Activated T-cell treated with anti-CD3 and anti-CD28 coated beads, Interleukin-2, amount 50 U/mL, for 4 hours (primary cell): ENCODE measurements at regions not wholly inside any gene's neighbourhood (a gene's known extent, or its start where the extent isn't known, plus 50 kb on each side); places are given as distances from the start of the nearest gene placed in this dataset.

Experiments used
- ATAC-seq, 2 donors: fragments of 200-7000 bp; cut with Tn5 transposase; one replicate each; pipeline ENCODE4 v1.10.0; 2021
- DNase-seq: peaks from one replicate; pipeline ENCODE4 v3.0.0-alpha.2; 2020
- H3K27me3 Mint-ChIP-seq: one replicate; pipeline ENCODE4 v1.8.0; 2021; ENCODE audit warnings: low read depth, mixed read lengths
- H3K36me3 Mint-ChIP-seq: one replicate; pipeline ENCODE4 v1.8.0; 2022; ENCODE audit warnings: mixed read lengths; ENCODE audit not compliant: insufficient read depth
- H3K4me1 Mint-ChIP-seq: one replicate; pipeline ENCODE4 v1.8.0; 2021; ENCODE audit warnings: low read depth, mixed read lengths
- H3K4me3 Mint-ChIP-seq: one replicate; pipeline ENCODE4 v1.8.0; 2021; ENCODE audit warnings: mild to moderate bottlenecking, moderate library complexity, mixed read lengths
- H3K9me3 Mint-ChIP-seq: one replicate; pipeline ENCODE4 v1.8.0; 2021; ENCODE audit warnings: mixed read lengths

DNA sequence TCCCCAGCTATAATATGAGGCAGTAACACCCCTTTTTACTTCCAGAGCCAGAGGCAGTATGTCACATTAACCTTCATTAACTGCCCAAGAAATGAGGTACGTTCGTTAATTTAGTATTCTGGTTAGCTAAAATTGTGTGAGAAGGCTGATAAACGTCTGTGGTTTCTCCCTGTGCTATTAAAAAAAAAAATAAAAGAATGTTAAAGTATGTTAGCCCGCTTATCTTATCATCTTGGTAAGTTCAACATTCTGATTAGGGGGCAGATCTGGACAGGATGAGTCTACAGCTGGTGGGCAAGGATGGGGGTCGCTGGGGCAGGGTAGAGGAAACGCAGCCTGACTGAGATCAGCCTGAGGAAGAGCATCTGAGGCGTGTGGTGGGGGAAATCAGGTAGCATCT, 154.0 kb downstream of the PRL start:
- Mint-ChIP-seq H3K4me1 (peaks cover 2% of the 10 kb centered on the region), H3K27me3 (peaks cover 14% of the 10 kb centered on the region), H3K4me3 (no peak overlapping the region), H3K9me3 (no peaks in the 10 kb centered on the region), H3K36me3 (no peaks in the 10 kb centered on the region)
- DNase-seq: no peak
- ATAC-seq: no peak

DNA sequence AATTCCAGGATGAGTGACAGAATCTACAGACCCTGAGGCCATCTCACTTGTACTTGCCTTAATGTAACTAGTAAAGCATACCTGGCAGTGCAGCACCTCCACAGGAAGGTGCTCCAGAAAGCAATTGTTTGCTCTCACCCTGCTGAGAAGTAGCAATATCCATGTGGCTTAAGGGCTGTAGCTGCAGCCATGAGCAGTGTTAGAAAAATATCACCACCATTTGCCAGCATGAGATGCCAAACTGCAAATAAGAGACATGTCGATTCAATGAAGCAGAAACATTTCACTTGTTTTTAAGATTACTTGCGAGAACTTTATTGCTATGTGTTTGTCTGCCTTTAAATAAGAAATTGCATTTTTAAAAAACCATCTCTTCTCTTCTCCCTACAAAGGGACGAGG, 151.5 kb downstream of the PRL start:
- Mint-ChIP-seq H3K4me3 (no peak overlapping the region), H3K9me3 (no peaks in the 10 kb centered on the region), H3K27me3 (peaks cover 23% of the 10 kb centered on the region), H3K36me3 (no peaks in the 10 kb centered on the region), H3K4me1 (peaks cover 2% of the 10 kb centered on the region)
- DNase-seq (no peak), ATAC-seq (no peak)

DNA sequence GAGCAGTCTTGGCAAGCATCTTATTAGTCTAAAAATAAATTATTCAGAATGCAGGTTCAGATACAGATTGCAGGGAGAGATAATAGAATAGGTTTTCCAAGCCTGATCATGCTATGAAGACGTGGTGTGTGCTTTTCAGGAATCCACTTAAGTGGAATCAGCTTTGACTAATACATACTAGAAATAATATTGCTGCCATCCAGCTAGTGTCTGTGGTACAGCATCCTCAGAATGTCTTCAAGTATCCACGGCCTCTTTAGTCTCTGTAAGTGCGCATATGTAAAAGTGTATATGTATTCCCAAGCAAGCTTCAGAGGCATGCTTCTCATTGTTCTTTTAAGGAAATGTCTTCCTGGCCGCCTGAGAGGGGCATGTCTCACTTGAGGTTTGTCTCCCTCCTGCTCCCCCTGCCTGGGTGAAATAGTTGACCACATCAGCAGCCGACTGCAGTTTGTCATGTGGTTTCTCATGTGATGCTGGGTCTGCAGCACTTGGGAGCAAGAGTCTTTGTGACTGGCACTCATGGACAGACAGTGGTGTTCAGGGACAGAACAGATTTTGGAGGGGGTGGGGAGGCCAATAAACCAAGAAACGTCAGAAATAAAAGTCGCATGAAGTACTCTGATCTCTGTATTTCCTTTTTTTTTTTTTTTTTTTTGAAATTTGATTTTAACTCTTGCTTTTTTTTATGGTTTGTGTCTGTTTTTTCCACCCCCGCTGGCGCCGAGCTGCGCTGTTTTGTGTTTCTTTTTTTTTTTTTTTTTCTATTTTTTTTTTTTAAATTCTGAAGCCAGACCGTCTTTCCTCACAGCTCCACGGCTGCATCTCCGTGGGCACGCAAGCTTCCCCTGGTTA, 150.8 kb downstream of the PRL start:
- no peak overlapping the region for H3K4me3 Mint-ChIP-seq

DNA sequence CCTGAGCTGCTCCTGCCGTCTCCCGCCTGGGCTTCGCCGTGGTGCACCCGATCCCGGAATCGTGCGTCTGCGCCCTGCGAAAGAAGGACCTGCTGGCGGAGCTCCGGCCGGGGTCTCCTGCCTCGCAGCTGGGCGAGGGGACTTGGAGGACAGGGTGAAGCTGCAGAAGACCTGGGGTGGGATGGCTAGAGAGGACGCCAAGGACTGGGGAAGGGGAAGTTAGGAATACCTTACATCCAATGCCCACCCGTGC, 150.2 kb downstream of the PRL start:
- ATAC-seq (no peak), DNase-seq (no peak)
- peaks cover 2% of the 10 kb centered on the region for H3K4me1 Mint-ChIP-seq
- H3K4me3 Mint-ChIP-seq: no peak overlapping the region
- H3K27me3 Mint-ChIP-seq: peaks cover 23% of the 10 kb centered on the region
- no peaks in the 10 kb centered on the region for H3K36me3 Mint-ChIP-seq
- no peaks in the 10 kb centered on the region for H3K9me3 Mint-ChIP-seq

More for the DNA sequence above, 150.8 kb downstream of the PRL start:
- ATAC-seq (no peak), DNase-seq (no peak)
- Mint-ChIP-seq H3K36me3 (no peaks in the 10 kb centered on the region), H3K4me1 (peaks cover 2% of the 10 kb centered on the region), H3K27me3 (peaks cover 23% of the 10 kb centered on the region), H3K9me3 (no peaks in the 10 kb centered on the region)

DNA sequence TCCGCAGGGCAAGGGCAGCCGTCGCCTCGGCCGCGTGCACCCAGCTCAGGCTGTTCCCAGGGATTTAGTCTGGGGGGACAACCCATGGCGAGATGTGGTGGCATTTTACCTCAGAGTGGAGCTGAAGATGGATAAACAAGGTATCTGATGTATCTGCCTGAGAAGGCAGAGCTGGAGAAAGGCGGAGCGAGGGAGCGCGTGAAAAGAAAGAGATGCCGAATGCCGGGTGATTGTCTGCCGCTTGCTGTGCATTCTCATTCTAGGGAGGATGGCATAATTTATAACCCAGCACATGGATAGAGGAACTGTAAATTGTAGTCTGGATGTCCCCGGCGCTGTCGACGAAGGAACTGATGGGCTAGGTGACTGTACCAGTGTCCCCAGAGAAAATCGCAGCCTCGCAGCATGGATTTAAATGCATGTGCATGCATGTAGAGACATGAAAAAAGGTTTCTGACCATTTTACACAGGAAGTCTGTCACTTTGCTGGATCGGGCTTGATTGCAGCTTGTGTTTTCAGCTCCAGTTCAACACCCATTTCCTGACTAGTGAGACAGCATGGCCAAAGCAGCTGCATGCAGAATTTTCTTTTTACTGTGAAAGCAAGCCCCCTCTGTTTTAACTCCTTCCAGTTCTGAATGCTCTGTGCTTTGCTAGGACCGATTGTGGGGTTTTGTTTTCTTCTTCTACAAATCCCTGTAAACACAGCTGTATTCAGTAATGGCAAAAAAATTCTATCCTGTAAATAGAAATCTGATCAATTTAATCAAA, 149.7 kb downstream of the PRL start:
- Mint-ChIP-seq H3K36me3 (no peaks in the 10 kb centered on the region), H3K27me3 (peaks cover 23% of the 10 kb centered on the region), H3K4me1 (peaks cover 2% of the 10 kb centered on the region), H3K9me3 (no peaks in the 10 kb centered on the region), H3K4me3 (no peak overlapping the region)
- DNase-seq: no peak
- ATAC-seq: peak in 1 of 2 donors; percentile 21

DNA sequence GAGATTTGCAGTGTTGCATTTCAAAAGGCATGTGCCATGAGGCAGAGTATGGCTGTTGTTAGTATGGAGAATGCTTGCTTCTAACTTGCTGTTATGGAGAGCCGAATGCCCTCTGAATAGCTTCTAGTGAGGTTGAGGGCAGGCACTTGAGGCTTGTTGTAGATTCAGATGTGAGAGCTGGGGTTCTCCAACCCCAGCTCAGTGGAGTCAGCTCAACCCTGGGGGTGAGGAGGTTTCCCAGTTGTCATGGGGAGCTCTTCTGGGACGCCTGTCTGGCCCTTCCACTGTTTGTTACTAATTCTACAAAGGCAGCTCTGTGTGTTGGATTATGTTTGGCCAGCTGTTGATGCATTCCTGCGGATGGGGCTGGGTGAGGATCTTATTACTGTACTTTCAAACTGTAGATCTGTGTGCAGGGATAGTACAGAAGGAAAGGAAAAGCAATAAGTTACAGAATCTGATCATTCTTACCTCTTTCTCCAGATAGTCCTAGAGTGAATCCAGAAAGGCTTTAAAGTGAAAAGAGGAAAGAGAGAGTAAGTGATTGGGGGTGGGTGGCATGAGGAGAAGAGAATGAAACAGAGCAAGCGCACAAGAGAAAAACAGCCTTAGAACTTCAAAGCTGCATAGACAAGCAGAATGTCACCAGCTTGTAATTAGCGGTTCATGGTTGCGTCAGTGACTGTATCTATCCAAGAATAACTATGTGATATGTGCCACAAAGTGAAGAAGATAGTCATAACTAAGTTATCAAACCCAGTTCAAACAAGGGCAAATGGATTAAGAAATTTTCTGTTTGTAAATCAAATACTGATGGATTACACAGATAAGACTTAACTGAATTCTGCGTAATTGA, 148.7 kb downstream of the PRL start:
- peaks cover 23% of the 10 kb centered on the region for H3K27me3 Mint-ChIP-seq
- H3K9me3 Mint-ChIP-seq: no peaks in the 10 kb centered on the region
- no peak overlapping the region for H3K4me3 Mint-ChIP-seq
- ATAC-seq (peak; percentile 51 to 63), DNase-seq (no peak)
- H3K36me3 Mint-ChIP-seq: no peaks in the 10 kb centered on the region
- H3K4me1 Mint-ChIP-seq: peaks cover 2% of the 10 kb centered on the region

DNA sequence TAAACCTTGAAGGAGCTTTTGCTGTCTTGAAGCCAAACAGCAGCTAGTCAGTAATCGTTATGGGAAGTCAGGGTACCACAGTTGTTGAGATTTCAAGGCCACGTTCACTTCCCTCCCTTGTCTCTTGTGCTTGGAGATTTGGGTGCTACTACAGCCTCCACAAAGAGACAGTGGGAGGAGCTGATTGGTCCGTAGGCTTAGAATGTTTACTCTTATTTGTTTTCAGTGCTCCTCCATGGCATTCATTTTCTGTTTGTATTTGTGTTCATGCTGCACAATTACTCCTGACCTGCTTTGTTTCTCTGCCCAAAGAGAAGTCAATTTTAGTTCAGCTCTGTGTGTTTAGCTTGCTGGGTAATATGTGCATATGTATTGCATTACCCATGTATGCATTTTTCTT, 147.7 kb downstream of the PRL start:
- DNase-seq: no peak
- peaks cover 23% of the 10 kb centered on the region for H3K27me3 Mint-ChIP-seq
- no peak overlapping the region for H3K4me3 Mint-ChIP-seq
- H3K4me1 Mint-ChIP-seq: peaks cover 2% of the 10 kb centered on the region
- no peaks in the 10 kb centered on the region for H3K36me3 Mint-ChIP-seq
- no peaks in the 10 kb centered on the region for H3K9me3 Mint-ChIP-seq
- no peak for ATAC-seq

DNA sequence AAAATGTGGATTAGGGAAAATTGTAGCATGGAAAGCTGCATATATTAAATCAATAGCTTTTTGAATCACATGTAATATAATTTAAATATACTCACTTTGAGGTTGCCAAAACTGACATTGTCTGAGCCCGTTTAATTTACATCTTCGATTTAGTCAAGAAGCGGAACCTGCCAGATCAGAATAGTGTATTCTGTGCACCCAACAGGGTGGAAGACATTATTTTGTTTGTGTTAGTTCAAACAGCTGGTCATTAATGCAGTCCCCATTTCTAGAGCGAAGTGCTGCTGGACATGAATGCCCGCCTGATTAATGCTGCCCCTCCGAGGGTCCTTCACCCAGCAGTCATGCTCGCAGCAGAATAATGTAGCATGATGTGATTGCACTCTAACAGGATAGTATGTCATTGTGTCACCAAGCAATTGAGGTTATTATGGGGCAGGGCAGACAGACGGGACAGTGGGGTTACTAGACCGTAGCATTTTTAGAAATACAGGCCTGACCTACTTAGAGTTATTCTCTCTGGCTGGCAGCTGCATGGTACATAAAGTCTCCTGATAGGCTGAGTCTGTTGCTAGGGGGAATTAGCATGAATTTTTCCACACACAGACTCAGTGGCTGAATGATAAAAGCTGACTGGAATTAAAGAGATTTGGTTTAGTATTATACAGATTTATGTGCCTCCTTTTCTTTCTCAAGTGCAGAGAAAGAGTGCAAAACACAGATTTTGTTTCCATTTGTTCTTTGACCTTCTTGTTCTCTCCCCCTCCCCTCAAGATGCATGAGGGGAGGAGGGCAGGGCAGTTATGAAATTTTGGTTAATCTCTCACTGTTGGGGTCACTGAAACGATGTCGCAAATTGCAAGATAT, 147.1 kb downstream of the PRL start:
- no peak for DNase-seq
- Mint-ChIP-seq H3K36me3 (no peaks in the 10 kb centered on the region), H3K27me3 (peaks cover 20% of the 10 kb centered on the region), H3K9me3 (no peaks in the 10 kb centered on the region), H3K4me3 (no peak overlapping the region), H3K4me1 (peaks cover 2% of the 10 kb centered on the region)
- ATAC-seq: no peak

DNA sequence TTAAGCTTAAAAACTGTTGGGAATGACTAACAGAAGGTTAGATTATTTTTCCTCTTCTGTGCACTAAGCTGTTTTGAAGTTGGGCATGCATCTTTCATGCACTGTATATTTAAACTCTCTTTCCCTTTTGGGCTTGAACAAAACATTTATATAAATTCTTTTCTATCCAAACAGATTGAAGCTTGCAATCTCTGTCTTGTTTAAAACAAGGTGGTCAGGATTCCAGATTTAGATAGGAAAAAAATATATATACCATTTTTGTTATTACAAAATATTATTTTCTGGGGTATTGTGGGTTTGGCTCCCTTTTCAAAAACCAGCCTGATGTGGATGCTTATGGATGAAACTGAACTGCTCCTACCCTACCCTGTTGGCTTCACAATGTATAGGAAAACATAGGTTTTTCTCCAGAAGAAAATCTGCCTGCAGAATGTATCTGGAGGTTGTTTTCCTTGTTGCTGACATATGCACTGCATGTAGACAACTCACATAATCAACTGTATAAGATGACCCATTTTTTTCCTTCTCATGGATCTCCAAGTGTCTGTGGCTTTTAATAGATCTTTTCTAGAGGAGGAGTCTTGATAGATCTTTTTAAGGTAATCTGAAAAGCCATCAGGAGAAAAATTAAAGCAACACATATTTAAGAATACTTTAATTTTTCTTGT, 146.3 kb downstream of the PRL start:
- H3K27me3 Mint-ChIP-seq: peaks cover 20% of the 10 kb centered on the region

DNA sequence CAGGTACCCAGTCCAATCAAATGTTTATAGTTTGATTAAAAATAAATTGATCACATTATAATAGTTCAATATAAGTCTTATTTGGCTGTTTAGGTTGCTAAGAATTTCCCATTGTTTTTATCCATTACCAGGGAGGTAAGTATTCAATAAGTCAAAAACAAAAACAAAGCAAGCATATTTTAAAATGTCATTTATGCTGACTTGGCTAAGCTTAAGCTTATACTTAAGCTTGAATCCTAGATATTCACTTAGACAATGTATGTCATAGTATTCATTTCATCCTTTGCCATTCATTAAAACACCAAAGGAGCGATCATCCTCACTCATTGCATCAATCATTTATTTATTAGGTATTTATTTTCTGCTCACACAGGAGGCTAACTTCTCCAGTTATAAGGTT, 144.9 kb downstream of the PRL start:
- Mint-ChIP-seq H3K4me1 (no peaks in the 10 kb centered on the region), H3K4me3 (no peak overlapping the region), H3K27me3 (peaks cover 13% of the 10 kb centered on the region), H3K9me3 (no peaks in the 10 kb centered on the region), H3K36me3 (no peaks in the 10 kb centered on the region)
- no peak for DNase-seq
- no peak for ATAC-seq

More for the DNA sequence above, 146.3 kb downstream of the PRL start:
- DNase-seq: no peak
- Mint-ChIP-seq H3K4me1 (peaks cover 2% of the 10 kb centered on the region), H3K4me3 (no peak overlapping the region), H3K36me3 (no peaks in the 10 kb centered on the region), H3K9me3 (no peaks in the 10 kb centered on the region)
- ATAC-seq: no peak

DNA sequence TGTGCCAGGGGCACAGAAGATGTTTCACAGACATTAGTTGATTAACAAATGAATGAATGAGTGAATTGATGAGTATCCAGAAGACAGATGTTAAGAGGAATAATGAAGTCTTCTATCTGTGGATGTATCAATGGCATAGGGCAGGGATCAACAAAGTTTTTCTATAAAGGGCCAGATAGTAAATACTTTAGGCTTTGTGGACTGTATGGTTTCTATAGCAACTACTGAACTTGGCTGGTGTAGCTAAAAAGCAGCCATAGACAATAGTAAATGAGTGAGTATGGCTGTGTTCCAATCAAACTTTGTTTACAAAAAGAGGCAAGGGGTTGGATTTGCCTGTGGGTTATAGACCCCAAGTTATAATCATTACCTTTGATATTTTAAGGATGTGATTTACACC, 144.0 kb downstream of the PRL start:
- H3K36me3 Mint-ChIP-seq: no peaks in the 10 kb centered on the region
- no peaks in the 10 kb centered on the region for H3K9me3 Mint-ChIP-seq
- ATAC-seq (no peak), DNase-seq (no peak)
- H3K4me3 Mint-ChIP-seq: no peak overlapping the region
- no peaks in the 10 kb centered on the region for H3K4me1 Mint-ChIP-seq
- H3K27me3 Mint-ChIP-seq: peaks cover 9% of the 10 kb centered on the region

DNA sequence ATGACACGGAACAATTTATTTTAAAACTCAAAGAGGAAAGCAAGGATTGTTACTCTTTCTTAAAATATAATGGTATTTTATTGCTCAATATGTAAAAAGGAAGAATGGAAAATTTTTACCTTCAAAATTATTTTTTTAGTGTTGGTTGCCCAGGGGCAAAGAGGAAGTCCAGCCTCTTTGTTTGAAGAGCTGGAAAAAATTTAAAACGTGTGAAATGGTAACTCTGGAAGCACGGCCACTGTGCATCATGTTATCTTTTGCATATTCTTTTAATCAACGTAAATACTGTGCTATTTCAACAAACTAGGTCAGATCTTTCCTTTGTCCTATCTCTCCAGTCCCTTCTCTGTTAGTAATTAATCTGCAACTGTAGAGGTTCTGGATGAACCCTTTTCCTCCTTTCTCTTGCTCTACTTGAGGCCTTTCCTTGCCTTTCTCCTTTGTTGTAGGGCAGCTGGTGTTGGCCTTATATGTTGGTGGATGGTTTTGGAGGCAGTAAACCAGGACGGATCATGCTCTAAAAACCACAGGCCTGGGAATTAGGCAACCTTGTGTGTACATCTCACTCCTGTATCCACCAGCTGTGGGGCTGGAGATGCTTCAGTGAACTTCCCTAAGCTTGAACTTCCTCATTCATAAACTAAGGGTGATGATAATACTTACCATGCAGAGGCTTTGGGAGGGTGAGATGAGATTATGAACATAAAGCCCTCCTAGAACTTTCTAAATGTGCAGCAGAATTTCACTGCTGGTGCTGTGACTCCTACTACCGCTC, 143.3 kb downstream of the PRL start:
- no peaks in the 10 kb centered on the region for H3K4me1 Mint-ChIP-seq
- peaks cover 1% of the 10 kb centered on the region for H3K27me3 Mint-ChIP-seq
- H3K4me3 Mint-ChIP-seq: no peak overlapping the region
- H3K36me3 Mint-ChIP-seq: no peaks in the 10 kb centered on the region
- ATAC-seq (no peak), DNase-seq (no peak)
- no peaks in the 10 kb centered on the region for H3K9me3 Mint-ChIP-seq

DNA sequence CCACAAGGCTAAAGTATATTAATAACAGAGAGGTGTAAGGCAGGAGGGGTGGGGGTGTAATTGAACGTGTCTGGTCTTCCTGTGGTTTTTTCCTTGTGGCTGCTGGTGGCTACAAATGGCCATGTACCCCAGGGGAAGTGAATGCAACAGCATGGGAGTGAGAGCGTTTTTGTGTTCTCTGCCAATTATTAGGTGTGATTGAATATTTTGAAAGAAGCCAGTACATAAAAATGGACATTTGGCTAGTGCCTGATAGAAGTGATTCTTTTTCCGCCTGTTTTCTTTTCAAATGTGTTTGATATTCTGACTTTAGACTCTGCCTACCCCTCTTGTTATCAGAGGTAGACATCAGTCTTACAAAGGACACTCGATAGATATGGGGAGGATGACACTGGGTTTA, 141.3 kb downstream of the PRL start:
- no peaks in the 10 kb centered on the region for H3K4me1 Mint-ChIP-seq
- no peaks in the 10 kb centered on the region for H3K9me3 Mint-ChIP-seq
- no peak overlapping the region for H3K4me3 Mint-ChIP-seq
- DNase-seq (no peak), ATAC-seq (no peak)
- H3K36me3 Mint-ChIP-seq: no peaks in the 10 kb centered on the region
- H3K27me3 Mint-ChIP-seq: no peaks in the 10 kb centered on the region
